HG02943 (cell line): ENCODE measurements at regions not wholly inside any gene's neighbourhood (a gene's known extent, or its start where the extent isn't known, plus 50 kb on each side); places are given as distances from the start of the nearest gene placed in this dataset.
"Not testable (repeated sequence)": the region's sequence is repeated elsewhere in the genome, so short reads cannot be mapped to it uniquely, and the experiment has no call there.

Experiments
- ATAC-seq: cut with Tn5 transposase; IDR thresholded peaks from one replicate; pipeline ENCODE4 v1.9.1; 2021; ENCODE audit warnings: mild to moderate bottlenecking, low read depth, moderate library complexity; ENCODE audit not compliant: unreplicated experiment

DNA sequence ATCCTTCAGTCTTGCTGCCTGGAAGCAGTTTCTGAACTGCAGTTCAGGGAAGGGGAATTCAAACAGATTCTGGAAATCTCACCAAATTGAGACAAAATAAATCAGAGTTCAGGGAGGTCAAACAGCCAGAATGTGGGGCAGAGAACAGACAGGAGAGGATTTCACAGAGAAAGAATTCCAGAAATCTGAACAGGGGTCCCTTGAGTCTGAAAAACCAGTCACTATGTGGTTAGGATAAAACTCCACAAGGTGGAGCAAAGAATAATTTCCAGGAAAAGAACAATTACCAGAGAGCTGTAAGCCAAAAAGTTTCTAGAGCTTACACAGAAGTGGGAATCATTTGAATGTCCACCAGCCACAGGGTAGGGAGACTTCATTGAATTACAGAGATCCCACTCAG lies 84.7 kb downstream of the URB2 start:
- no peak for ATAC-seq

DNA sequence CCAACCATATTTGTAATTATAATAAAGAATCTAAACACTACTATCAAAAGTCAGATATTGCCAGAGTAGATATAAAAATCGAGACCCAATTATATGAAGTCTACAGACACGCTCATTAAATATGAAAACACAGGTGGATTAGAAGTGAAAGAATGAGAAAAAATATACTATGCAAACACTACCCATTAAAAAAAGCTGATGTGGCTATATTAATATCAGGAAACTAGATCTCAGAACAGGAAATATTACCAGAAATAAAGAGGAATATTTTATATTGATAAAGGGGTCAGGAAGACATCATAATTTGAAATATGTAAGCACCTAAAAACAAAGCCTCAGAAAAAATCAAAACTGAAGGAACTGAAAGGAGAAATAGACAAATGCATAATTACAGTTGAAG lies 88.3 kb downstream of the URB2 start:
- no peak for ATAC-seq

DNA sequence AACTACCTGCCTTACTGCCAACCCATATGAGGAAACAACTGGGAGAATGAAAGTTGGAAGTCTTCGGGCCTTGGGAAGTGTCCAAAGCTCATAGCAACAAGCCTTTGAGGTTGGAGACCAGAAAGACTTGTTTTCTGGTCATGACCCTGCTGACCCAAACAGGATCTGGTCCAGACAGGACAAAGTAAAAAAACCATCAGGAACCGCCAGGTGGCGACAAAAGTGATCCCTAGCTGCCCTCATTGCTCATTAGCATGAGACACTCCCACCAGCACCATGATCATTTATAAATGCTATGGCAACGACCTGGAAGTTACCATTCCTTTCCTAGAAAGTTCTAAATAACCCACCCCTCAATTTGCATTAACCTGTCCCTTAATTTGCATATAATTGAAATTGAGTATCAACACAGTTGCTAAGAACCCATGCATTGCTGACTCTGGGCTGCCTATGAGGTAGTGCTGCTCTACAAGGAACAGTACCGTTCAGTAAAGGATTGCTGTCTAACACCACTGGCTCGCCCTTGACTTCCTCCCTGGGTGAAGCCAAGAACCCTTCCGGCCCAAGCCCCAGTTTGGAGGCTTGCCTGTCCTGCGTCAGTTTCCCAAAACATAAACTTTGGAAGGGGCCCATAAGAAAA lies 89.0 kb downstream of the URB2 start:
- ATAC-seq, result no peak

DNA sequence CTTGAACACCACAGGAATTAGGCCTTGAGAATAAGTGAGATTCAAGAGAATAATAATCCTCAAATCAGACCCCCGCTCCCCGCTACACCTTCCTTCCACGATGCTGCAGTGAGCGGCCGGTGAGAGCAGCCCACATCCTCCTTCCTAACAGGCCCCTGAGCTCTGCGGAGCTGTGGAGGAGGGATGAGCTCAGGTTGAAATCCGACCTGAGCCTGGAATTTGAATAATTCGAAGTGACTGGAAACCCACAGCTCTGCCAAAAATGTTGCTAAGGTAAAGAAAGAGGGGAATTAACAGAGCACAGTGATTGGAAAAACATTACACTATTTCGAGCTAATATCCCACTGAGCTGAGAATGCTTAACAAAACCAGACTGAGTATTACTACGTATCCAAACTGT lies 90.0 kb downstream of the URB2 start:
- ATAC-seq, result no peak

- no peak for ATAC-seq
These were observed 90.7 kb downstream of the URB2 start for GRCh38 chr1:229716704-229717103.

DNA sequence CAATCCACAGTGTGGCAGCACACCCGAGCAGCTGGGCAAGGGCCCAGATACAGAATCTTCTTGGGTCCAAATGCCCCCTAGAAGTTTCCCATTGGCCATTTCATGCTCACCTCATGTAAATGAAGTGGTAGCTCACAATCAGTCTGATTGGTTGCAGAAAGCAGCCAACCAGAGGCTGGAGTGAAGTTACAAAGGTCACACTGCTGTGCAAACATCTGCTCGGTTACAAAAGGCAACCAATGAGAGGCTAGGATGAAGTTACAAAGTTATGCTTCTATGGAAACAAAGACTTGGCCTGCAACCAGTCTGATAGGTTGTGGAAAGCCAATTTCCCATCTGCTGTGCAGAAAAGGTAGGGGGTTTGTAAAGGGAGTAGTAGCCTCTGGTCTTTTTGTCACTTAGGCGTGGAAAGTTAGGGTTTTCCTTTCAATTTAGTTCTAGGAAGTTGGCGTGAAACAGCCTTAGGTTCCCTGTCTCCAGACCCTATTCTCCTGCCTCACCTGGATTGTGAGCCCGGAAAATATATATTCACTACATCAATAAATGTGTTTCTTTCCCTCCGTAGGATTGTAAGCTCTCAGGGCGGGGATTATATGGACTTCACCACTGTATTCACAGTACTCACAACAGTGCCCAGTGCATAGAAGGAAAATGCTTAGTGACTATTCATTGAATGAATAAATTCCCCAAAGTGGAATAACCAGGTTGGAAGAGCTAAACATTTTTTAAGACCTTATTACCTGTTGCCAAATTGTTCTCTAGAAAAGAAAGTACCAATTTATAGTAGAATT lies 91.9 kb downstream of the URB2 start:
- ATAC-seq, result no peak

DNA sequence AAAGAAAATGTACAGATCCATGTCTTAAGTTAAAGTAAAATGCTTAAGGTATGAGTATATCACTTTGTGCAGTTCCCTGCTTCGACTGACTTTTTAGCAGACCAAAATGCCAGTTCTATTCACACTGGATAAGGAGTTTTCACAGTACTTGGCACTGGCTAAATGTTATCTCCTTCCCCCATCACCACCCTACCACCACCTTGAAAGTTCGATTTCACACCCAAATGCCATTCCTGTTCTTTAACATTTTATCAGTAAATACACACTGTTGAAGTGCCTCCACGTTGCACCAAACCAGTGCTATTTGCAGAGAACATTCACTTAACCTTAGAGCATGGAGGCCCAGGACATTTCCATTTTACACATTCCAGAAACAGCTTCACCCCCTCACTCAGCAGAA lies 100.0 kb downstream of the URB2 start:
- no peak for ATAC-seq

- no peak for ATAC-seq
These were observed 103.9 kb downstream of the URB2 start for GRCh38 chr1:229729916-229730315.

DNA sequence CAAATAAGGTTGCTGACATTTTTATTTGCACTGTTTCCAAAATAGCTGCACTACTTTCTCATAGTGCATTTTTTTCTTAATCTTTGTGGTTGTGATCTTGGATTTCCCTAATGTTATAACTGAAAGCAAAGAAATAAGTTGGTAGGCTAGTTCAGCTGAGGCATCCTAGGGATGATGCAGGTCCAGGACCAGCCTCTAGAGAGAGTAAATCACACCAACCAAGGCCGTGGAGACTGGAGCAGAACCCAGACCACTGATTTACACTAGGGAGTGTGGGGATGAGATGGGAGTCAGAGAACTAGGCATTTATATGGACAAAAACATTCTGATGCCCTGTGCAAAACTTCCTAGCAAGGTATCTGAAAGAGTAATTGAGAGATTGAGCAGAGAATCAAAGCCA lies 104.5 kb downstream of the URB2 start:
- ATAC-seq, result no peak

DNA sequence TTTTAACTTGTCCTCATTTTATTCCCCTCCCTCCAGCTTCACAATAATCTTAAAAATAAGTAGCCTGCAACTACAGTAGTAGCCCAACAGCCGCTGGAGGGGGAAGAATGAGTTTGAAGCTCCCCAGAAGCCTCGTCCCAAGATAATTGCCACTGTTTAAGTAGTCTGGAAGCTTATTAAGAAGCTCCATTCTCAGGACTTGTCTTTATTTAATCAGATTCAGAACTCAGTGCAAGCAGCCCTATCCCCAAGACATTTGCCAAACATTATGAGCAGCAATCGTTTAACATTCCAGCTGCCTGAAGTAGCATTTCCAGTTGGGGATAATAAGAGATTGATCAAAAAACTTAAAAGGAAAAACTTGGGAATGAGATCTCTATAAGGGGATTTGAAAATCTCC lies 106.0 kb downstream of the URB2 start:
- no peak for ATAC-seq

GRCh38 chr1:229736376-229736775 lies 110.3 kb downstream of the URB2 start:
- ATAC-seq, result no peak

- ATAC-seq, result not testable (repeated sequence)
These were observed 116.6 kb downstream of the URB2 start for GRCh38 chr1:229742614-229743013.

- no peak for ATAC-seq
These were observed 123.9 kb downstream of the URB2 start for GRCh38 chr1:229749992-229750391.

DNA sequence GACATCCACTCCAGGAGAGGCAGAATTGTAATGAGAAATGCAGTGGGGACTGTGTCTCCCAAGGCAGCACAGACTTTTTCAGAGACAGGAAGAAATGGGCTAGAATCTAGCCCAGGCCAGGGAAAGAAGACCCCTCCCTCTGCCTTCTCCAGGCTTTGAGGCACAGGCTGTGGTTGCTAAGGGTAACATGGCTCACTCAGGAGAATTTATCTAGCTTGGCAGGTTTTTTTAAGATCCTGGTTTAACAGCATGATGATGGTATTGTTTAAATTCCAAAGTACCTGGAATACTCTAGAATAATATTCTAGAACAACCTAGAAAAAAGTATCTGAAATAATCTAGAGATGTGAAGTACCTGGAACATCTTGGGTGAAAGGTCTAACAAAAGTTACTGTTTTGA lies 125.6 kb downstream of the URB2 start:
- no peak for ATAC-seq

DNA sequence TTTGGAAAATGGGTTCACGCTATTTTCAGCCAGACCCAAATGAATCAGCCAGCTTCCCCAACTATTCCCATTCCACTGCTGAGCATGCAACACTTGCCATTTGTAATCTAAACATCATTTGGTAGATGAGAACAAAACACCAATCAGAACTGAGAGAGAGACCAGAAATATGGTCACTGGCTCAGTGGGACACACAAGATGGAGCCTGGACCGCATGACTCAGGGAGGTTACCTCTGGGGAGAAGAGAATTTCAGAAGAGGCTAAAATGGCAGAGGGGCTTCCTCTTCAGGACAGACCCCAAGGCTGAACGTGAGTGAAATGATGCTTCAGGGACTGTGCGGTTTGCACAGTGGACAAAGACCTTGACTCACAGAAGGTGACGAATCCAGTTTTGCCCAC lies 126.6 kb downstream of the URB2 start:
- no peak for ATAC-seq

DNA sequence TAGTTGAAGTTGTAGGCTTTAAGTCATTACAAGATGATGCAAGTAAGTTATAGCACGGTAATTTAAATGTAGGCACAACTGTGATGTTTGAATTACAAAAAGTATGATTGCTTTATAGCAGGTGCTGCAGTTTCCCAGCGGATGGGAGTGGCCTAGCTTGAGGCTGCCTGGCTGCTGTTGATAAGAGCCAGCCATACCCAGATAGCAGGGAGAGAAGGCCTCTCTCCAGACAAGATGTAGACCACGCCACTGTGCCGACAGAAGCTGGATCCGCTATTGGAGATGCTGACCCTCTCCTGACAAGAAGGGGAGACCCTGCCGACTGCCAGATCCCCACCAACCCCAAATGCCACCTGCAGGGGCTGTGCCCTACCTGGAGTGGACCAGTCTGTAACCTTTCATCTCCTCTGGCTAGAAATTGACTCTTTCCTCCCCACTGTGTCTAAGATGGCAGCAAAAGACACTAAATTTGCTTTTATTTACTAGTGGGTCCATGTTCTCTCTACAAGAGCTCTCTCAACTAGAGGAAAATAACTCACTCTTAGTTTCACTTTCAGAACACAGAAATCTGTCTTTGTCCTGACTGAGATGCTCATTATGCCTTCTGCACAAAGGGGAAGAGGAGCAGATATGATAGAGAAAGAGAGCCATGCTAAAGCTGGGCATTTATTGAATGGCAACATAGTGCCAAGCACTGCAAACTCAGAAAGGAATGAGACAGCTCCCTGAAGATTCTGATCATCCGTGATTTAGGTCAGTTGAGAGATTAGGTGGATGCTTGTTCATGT lies 127.9 kb downstream of the URB2 start:
- ATAC-seq, result no peak

GRCh38 chr1:229756666-229757065 lies 130.6 kb downstream of the URB2 start:
- ATAC-seq, result no peak

DNA sequence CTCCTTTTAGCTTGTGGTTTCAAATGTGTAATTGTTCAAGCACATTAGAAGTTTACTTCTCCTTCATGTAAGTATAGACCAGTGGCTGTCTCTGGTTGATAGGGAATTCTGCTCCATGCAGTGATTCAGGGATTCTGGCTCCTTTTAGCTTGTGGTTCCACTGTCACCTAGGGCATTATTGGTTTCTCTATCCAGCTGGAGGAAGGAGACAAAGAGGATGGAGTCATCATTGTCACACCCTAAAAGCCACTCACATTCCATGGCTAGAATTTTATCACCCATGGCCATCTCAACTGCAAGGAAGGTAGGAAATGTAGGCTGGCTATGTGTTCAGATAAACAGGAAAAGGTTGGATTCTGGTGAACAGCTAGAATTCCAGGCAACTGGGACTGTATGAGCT lies 131.2 kb downstream of the URB2 start:
- ATAC-seq, result no peak

DNA sequence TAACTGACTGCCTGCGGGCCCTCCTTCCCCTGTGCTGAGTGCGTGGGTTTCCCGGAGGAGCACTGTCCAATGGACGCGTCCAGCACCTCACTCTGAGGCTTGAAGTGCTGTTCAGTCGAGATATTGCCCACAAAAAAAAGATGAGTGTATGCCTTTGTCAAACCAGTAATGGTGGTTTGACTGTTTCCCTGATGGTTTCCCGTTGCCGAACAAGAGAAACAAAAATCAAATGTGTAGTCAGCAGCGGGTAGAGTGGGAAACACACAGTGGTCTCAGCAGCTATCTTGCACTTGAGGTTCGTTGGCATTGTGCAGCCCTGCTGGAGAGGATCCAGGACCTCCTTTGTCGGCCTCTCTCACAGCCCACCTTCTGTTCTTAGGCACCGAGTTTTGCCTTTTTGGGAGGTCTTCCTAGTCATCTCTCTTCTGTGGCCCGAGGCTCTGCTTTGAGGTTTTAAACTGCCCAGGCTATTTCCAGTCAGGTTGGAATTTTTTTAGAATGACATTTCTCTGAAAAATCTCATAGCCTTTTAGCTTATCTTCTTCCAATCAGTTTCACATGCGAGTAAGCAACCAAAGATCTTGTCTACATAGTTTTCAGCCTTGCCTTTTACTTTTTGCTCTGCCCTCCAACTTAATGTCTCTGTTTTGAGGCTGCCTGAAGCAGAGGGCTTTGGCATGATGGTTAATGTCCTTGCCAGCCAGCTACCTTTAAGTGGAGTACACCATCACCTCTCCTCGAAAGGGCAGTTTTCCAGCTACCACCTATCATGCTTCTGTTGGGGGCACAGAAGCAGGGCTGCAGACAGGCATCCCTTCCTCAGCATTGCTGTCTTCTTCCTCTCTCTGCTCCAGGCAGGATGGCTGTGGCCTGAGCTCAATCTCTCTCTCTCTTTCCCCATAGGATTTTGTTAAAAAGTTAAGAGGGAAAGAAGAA lies 132.3 kb downstream of the URB2 start:
- no peak for ATAC-seq

GRCh38 chr1:229759037-229759435 lies 133.0 kb downstream of the URB2 start:
- no peak for ATAC-seq
